ENCODE measurements at regions not wholly inside any gene's neighbourhood (a gene's known extent, or its start where the extent isn't known, plus 50 kb on each side); places are given as distances from the start of the nearest gene placed in this dataset.

- DNase-seq (ENCODE audit: low spot score), result no peak
Observed at GRCh38 chr4:178275671-178276360, 833.6 kb upstream of the AGA start.

- DNase-seq (ENCODE audit: low spot score), result no peak
Observed at GRCh38 chr4:178280362-178280761, 838.1 kb upstream of the AGA start.

GRCh38 chr4:178288462-178288861 lies 846.2 kb upstream of the AGA start:
- DNase-seq (ENCODE audit: low spot score), result no peak

GRCh38 chr4:178293601-178294000 lies 851.4 kb upstream of the AGA start:
- no peak for DNase-seq (ENCODE audit: low spot score)

GRCh38 chr4:178296669-178297068 lies 854.4 kb upstream of the AGA start:
- no peak for DNase-seq (ENCODE audit: low spot score)

- no peak for DNase-seq (ENCODE audit: low spot score)
Observed at GRCh38 chr4:178306565-178306964, 864.3 kb upstream of the AGA start.

- DNase-seq (ENCODE audit: low spot score), result no peak
Observed at GRCh38 chr4:178309890-178310289, 867.7 kb upstream of the AGA start.

GRCh38 chr4:178311997-178312396 lies 869.8 kb upstream of the AGA start:
- DNase-seq (ENCODE audit: low spot score), result no peak

- no peak for DNase-seq (ENCODE audit: low spot score)
Observed at GRCh38 chr4:178314287-178314686, 872.0 kb upstream of the AGA start.

GRCh38 chr4:178316211-178316610 lies 874.0 kb upstream of the AGA start:
- no peak for DNase-seq (ENCODE audit: low spot score)

GRCh38 chr4:178320003-178320402 lies 877.8 kb upstream of the AGA start:
- no peak for DNase-seq (ENCODE audit: low spot score)

- DNase-seq (ENCODE audit: low spot score), result no peak
Observed at GRCh38 chr4:178322524-178323183, 880.4 kb upstream of the AGA start.

- no peak for DNase-seq (ENCODE audit: low spot score)
Observed at GRCh38 chr4:178329226-178329872, 887.1 kb upstream of the AGA start.

- no peak for DNase-seq (ENCODE audit: low spot score)
Observed at GRCh38 chr4:178333355-178333754, 891.1 kb upstream of the AGA start.

GRCh38 chr4:178339769-178340168 lies 897.5 kb upstream of the AGA start:
- no peak for DNase-seq (ENCODE audit: low spot score)

- no peak for DNase-seq (ENCODE audit: low spot score)
Observed at GRCh38 chr4:178340468-178340867, 898.2 kb upstream of the AGA start.

GRCh38 chr4:178344096-178344495 lies 901.9 kb upstream of the AGA start:
- DNase-seq (ENCODE audit: low spot score), result no peak

GRCh38 chr4:178347111-178347510 lies 904.9 kb upstream of the AGA start:
- no peak for DNase-seq (ENCODE audit: low spot score)

- no peak for DNase-seq (ENCODE audit: low spot score)
Observed at GRCh38 chr4:178349601-178350000, 907.4 kb upstream of the AGA start.

- DNase-seq (ENCODE audit: low spot score), result no peak
Observed at GRCh38 chr4:178351185-178351584, 908.9 kb upstream of the AGA start.

- DNase-seq (ENCODE audit: low spot score), result no peak
Observed at GRCh38 chr4:178356725-178357124, 914.5 kb upstream of the AGA start.

GRCh38 chr4:178385481-178385880 lies 943.2 kb upstream of the AGA start:
- no peak for DNase-seq (ENCODE audit: low spot score)

- DNase-seq (ENCODE audit: low spot score), result no peak
Observed at GRCh38 chr4:178387756-178388155, 945.5 kb upstream of the AGA start.
